NCI-H2227 (cell line): ENCODE measurements at regions not wholly inside any gene's neighbourhood (a gene's known extent, or its start where the extent isn't known, plus 50 kb on each side); places are given as distances from the start of the nearest gene placed in this dataset.
"Not testable (repeated sequence)": the region's sequence is repeated elsewhere in the genome, so short reads cannot be mapped to it uniquely, and the experiment has no call there.

Source experiments
- DNase-seq: peaks from one replicate; lab custom pipeline; 2025; ENCODE audit not compliant: unreplicated experiment; lab: John Stamatoyannopoulos, UW

DNA sequence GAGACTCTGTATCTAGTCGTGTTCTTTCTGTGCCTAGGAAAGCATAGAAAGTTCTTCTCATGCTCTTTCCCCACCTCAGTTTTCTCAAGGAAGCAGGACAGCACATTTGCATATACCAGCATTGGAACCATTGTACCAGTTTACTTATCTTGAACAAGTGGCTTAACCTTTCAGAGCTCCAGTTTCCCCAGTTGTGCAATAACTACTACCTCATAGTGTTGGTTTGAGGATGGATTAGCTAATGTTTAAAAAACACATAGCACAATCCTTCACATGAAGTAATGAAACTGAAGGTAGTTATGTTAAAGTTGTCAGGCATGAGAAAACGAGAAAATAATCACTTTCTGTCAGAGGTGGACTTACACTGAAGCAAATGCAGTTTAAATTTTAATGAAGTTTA is 92.2 kb upstream of the H2AZ1 start:
- no peak for DNase-seq

DNA sequence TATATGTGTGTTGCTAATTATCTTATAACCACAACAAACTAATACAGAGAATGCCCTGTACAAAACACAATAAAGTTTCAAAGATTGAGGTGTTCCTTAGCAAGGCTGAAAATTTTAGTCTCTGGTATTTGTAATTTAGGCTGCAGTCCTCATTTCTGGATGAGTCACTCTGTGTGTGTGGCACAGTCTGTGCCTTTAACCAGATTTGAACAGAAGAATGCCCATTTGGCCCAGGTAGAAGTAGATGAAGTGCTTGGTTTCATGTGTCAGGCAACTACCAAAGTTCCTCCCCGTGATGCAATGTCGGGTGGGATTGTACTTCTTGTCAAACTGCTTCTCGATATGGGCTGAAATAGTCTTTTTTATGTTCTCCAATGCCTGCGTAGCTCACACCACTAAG is 91.6 kb upstream of the H2AZ1 start:
- DNase-seq: no peak

DNA sequence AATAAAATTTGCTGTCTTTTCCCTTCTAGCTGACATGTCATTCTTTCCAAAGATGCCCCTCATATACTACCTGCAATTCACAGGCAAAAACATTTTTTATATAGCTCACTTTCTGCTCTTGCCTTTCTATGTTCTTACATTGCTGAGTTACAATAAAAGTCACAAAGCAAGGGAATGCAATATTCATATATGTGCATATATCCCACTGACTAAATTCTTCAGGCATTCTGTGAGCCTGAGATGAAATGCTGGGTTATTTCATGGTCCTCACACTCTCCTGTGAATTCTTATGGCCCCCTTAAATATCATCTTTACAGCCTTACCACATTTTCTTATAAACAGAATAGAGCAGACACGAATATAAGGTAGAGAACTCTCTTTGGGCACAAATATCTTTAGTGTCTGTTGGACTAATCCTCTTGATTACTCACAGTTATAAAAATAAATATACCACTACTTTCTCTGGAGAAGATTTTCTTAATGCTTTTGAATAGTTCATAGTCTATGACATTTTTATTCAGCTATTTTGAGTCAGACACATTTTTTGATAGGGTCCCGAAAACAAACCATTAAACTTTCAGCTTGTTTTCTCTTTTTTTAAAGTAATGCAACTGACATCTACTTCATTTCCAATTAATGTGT is 84.1 kb upstream of the H2AZ1 start:
- no peak for DNase-seq

DNA sequence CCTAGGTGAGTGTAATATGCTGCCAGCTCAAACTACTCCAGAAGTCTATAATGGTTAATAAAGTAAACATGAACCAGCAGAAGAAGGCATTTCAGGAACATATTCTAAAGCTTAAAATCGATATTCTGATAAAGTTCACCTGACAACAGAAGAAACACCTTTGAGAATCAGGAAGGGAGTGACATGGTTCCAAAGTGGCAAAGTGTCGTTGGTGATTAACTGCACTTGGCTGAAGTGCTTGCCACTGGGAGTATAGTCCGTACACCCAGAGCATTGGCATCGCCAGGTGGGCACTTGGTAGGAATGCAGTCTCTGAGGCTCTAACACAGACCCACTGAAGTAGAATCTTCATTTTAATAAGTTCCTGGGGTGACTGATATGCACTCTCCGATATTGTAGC is 76.0 kb upstream of the H2AZ1 start:
- no peak for DNase-seq

DNA sequence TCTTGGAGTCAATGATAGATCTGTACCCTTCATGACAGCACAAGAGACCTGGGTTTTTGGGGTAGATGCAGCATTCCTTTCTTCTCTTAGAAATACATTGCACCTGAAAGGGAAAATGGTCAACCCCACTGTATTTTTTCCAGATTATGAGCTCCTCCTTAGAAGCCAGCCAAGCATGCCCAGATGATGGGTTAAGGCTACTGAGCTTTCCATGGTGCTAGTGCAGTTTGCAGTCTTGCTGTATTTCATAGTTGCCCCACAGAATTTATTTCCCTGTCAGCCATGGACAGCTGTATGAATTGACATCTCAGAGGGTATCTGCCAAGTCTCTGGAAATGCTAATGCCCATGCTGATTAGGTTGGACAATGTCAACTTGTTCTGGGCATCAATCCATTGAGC is 73.7 kb upstream of the H2AZ1 start:
- no peak for DNase-seq

DNA sequence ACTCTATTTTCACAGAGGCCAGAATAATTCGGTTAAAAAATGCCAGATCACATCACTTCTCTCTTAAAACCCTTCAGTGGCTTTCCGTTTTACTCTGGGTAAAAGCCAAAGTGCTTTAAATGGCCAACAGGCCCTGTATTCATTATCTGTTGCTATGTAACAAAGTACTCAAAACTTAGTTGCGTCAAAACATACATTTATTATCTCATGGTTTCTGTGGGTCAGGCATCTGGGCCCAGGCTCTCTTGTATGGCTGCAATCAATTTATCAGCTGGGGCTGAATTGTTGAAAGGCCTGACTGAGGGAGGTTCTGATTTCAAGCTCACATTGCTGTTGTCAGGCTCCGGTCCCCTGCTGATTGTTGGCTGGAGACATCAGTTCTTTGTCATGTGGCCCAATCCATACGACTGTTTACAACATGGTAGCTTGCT is 72.7 kb upstream of the H2AZ1 start:
- DNase-seq: peak; percentile 18

DNA sequence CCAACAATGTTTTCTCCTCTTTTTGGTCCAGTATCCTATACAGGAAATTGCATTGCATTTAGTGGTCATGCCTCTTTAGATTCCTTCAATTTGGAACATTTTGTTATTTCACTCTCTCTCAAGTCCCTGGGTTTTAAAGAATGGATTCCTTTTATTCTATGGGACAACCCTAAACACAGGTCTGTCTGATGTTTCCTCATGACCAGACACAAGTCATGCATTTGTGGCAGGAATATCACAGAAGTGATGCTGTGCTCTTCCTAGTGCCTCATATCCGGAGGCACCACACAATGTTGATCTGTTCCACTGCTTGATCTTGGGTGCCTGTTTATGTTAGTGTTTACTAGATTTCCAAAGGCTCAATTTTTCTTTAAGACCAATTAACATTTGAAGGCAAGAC is 69.7 kb upstream of the H2AZ1 start:
- no peak for DNase-seq

DNA sequence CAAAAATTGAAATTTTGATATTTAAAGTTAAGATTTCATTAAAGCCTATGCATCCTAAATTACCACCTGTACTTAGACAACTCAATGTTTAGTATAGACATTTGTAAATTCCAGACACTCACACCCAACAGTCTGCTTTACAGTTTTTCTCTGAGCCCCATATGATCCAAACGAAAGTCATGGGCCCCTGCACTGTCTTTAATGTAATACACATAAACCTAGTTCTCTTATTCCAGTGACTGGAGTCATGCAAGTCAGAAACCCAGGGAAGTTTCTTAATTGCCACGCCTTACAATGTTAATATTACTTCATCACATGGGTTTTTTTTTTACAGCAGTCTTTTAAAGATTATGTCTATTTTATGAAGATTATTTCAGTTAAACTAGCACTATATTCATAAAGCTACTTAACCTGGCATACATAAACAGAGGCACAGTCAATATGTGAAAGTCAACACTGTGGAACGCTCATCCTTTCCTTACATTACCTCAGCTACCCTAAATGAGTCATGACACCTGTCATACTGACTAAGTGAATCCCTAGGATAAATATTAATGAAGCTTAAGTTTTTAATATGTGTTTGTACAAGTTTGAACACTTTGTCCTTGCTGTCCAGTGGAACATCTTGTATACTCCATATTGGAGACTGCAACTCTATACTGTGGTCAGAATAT is 67.7 kb upstream of the H2AZ1 start:
- no peak for DNase-seq

DNA sequence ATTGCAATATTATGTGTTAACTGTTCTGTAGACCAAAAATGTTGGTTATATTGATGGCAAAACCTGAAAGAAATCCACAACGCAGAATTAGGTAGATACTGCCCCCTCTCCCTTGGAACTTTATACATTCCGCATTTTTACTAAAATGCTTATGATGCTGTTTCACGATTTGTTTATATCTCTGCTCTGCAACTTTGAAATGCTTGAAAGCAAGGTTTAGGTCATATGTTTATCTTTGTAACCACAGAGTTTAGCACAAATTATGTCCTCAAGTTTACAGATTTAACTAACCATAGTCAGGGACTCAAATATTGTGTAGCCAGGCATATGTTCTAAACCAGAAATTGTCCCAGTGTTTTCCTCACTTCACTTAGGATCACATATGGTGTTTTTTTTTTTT is 66.1 kb upstream of the H2AZ1 start:
- no peak for DNase-seq

DNA sequence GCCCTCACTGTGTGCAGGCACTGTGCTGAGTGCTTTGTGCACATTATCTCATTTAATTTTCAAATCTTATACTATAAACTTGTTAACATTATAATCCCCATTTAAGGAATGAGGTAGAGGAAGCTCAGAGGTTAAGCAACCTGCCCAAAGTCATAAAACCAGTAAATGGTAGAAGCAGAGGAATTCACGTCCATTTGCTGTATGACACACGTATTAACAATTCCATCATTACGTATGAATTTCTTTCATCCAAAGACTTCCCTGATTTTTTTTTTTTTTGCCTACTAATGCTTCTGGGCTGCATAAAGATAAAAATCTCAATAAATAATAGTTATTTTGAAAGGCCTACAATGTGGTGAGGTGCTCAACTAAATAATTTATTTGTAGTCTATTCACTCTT is 64.5 kb upstream of the H2AZ1 start:
- DNase-seq: no peak

DNA sequence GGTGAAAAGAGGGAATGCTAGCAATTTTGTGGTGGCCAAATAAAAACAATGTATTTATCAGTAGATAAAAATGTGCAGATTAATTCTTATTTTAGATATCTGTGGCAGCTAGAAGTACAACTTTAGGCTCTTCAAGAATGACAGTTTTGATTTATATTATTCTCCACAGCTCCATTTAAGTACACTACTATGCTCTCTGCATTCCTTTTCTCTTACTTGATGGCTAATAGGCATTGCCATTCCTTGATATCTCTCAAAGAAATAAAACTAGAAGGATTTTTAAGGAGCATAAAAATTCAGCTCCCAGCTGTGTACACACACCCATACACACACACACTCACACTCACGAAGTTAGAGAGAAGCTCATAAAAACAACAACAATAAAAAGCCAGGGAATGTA is 59.4 kb upstream of the H2AZ1 start:
- DNase-seq: no peak

DNA sequence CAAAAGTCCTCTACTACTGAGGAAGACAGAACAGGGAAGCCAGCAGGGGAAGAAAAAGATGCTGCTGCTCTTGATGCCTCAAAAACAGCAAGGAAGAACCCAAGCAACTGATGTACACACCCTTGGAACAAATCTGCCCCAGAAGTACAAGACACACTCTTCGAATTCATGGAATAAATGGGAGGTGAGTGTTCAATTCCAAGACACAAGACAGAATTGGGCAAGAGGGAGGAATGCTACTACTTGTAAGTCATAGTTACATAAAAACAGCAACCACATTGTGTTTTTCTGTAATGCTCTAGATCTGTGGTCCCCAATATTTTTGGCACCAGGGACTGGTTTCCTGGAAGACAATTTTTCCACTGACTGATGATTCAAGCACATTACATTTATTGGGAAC is 58.0 kb upstream of the H2AZ1 start:
- DNase-seq: no peak

DNA sequence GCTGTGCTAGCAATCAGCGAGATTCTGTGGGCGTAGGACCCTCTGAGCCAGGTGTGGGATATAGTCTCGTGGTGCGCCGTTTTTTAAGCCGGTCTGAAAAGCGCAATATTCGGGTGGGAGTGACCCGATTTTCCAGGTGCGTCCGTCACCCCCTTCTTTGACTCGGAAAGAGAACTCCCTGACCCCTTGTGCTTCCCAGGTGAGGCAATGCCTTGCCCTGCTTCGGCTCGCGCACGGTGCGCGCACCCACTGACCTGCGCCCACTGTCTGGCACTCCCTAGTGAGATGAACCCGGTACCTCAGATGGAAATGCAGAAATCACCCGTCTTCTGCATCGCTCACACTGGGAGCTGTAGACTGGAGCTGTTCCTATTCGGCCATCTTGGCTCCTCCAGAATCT is 56.1 kb upstream of the H2AZ1 start:
- not testable (repeated sequence) for DNase-seq
